GM19025 (cell line): ENCODE measurements at regions not wholly inside any gene's neighbourhood (a gene's known extent, or its start where the extent isn't known, plus 50 kb on each side); places are given as distances from the start of the nearest gene placed in this dataset.
A peak's percentile ranks its signal among the peaks of the same experiment; 100 is the strongest.
"Not testable (repeated sequence)": the region's sequence is repeated elsewhere in the genome, so short reads cannot be mapped to it uniquely, and the experiment has no call there.

ENCODE experiments used
- ATAC-seq: cut with Tn5 transposase; IDR thresholded peaks from one replicate; pipeline ENCODE4 v1.9.1; 2021; ENCODE audit warnings: mild to moderate bottlenecking, low read depth, moderate library complexity; ENCODE audit not compliant: unreplicated experiment

- no peak for ATAC-seq
Observed at GRCh38 chr6:134622382-134623173, 304.7 kb upstream of the SGK1 start.

- ATAC-seq: no peak
Observed at GRCh38 chr6:134621858-134622257, 303.9 kb upstream of the SGK1 start.

- ATAC-seq: no peak
Observed at GRCh38 chr6:134619789-134620188, 301.9 kb upstream of the SGK1 start.

- peak; percentile 63 for ATAC-seq
Observed at GRCh38 chr6:134619077-134619476, 301.2 kb upstream of the SGK1 start.

- no peak for ATAC-seq
Observed at GRCh38 chr6:134614606-134615485, 296.9 kb upstream of the SGK1 start.

- ATAC-seq: not testable (repeated sequence)
Observed at GRCh38 chr6:134612128-134612527, 294.2 kb upstream of the SGK1 start.

GRCh38 chr6:134610411-134610810 is 292.5 kb upstream of the SGK1 start:
- no peak for ATAC-seq

- ATAC-seq: no peak
Observed at GRCh38 chr6:134609716-134610261, 291.9 kb upstream of the SGK1 start.

GRCh38 chr6:134607411-134607810 is 289.5 kb upstream of the SGK1 start:
- ATAC-seq: no peak

- ATAC-seq: no peak
Observed at GRCh38 chr6:134605034-134605433, 287.1 kb upstream of the SGK1 start.

GRCh38 chr6:134604014-134604676 is 286.2 kb upstream of the SGK1 start:
- no peak for ATAC-seq

- ATAC-seq: no peak
Observed at GRCh38 chr6:134603561-134603960, 285.6 kb upstream of the SGK1 start.

GRCh38 chr6:134602123-134602522 is 284.2 kb upstream of the SGK1 start:
- no peak for ATAC-seq

GRCh38 chr6:134600671-134601070 is 282.8 kb upstream of the SGK1 start:
- no peak for ATAC-seq

GRCh38 chr6:134599079-134599478 is 281.2 kb upstream of the SGK1 start:
- no peak for ATAC-seq

- ATAC-seq: no peak
Observed at GRCh38 chr6:134596191-134596590, 278.3 kb upstream of the SGK1 start.

GRCh38 chr6:134594881-134595280 is 277.0 kb upstream of the SGK1 start:
- ATAC-seq: no peak

- ATAC-seq: no peak
Observed at GRCh38 chr6:134593887-134594286, 276.0 kb upstream of the SGK1 start.

- ATAC-seq: no peak
Observed at GRCh38 chr6:134593442-134593841, 275.5 kb upstream of the SGK1 start.

- no peak for ATAC-seq
Observed at GRCh38 chr6:134593024-134593423, 275.1 kb upstream of the SGK1 start.

GRCh38 chr6:134590449-134590848 is 272.5 kb upstream of the SGK1 start:
- no peak for ATAC-seq
